ENCODE measurements at regions not wholly inside any gene's neighbourhood (a gene's known extent, or its start where the extent isn't known, plus 50 kb on each side); places are given as distances from the start of the nearest gene placed in this dataset.
A peak's percentile ranks its signal among the peaks of the same experiment; 100 is the strongest.

- no peak for TF ChIP-seq CTCF (conservative IDR thresholded peaks at IDR 0.05; ENCODE audit: low read depth, low read length)
- no peak for DNase-seq (ENCODE audit: low read depth)
- H3K4me3 ChIP-seq (ENCODE audit: low read depth, low read length) = no peak overlapping the region
Observed at GRCh38 chr9:73655363-73655762, 503.7 kb downstream of the ANXA1 start.

- TF ChIP-seq CTCF (conservative IDR thresholded peaks at IDR 0.05; ENCODE audit: low read depth, low read length) = no peak
- DNase-seq (ENCODE audit: low read depth) = no peak
Observed at GRCh38 chr9:73655831-73656230, 504.2 kb downstream of the ANXA1 start.

GRCh38 chr9:73665253-73665652, 513.6 kb downstream of the ANXA1 start:
- no peak overlapping the region for H3K4me3 ChIP-seq (ENCODE audit: low read depth, low read length)
- DNase-seq (ENCODE audit: low read depth) = no peak
- TF ChIP-seq CTCF (conservative IDR thresholded peaks at IDR 0.05; ENCODE audit: low read depth, low read length) = no peak

More at GRCh38 chr9:73655831-73656230, 504.2 kb downstream of the ANXA1 start:
- no peak overlapping the region for H3K4me3 ChIP-seq (ENCODE audit: low read depth, low read length)

- DNase-seq (ENCODE audit: low read depth) = no peak
- TF ChIP-seq CTCF (conservative IDR thresholded peaks at IDR 0.05; ENCODE audit: low read depth, low read length) = no peak
- no peak overlapping the region for H3K4me3 ChIP-seq (ENCODE audit: low read depth, low read length)
Observed at GRCh38 chr9:73667749-73668148, 516.1 kb downstream of the ANXA1 start.

- H3K4me3 ChIP-seq (ENCODE audit: low read depth, low read length) = no peak overlapping the region
- peak; percentile 41 for DNase-seq (ENCODE audit: low read depth)
- TF ChIP-seq CTCF (conservative IDR thresholded peaks at IDR 0.05; ENCODE audit: low read depth, low read length) = no peak
Observed at GRCh38 chr9:73680831-73681230, 529.2 kb downstream of the ANXA1 start.

- no peak for DNase-seq (ENCODE audit: low read depth)
- TF ChIP-seq CTCF (conservative IDR thresholded peaks at IDR 0.05; ENCODE audit: low read depth, low read length) = no peak
- no peak overlapping the region for H3K4me3 ChIP-seq (ENCODE audit: low read depth, low read length)
Observed at GRCh38 chr9:73682789-73683188, 531.1 kb downstream of the ANXA1 start.

GRCh38 chr9:73683862-73684591, 532.4 kb downstream of the ANXA1 start:
- DNase-seq (ENCODE audit: low read depth) = peak; percentile 19
- no peak overlapping the region for H3K4me3 ChIP-seq (ENCODE audit: low read depth, low read length)
- peak; percentile 87 for TF ChIP-seq CTCF (conservative IDR thresholded peaks at IDR 0.05; ENCODE audit: low read depth, low read length)
